Right hindlimb (tissue), 1 donor: ENCODE measurements at regions not wholly inside any gene's neighbourhood (a gene's known extent, or its start where the extent isn't known, plus 50 kb on each side); places are given as distances from the start of the nearest gene placed in this dataset.

Source experiments
- DNase-seq: peaks from one replicate; pipeline ENCODE4 v3.0.0-alpha.2; 2018

DNA sequence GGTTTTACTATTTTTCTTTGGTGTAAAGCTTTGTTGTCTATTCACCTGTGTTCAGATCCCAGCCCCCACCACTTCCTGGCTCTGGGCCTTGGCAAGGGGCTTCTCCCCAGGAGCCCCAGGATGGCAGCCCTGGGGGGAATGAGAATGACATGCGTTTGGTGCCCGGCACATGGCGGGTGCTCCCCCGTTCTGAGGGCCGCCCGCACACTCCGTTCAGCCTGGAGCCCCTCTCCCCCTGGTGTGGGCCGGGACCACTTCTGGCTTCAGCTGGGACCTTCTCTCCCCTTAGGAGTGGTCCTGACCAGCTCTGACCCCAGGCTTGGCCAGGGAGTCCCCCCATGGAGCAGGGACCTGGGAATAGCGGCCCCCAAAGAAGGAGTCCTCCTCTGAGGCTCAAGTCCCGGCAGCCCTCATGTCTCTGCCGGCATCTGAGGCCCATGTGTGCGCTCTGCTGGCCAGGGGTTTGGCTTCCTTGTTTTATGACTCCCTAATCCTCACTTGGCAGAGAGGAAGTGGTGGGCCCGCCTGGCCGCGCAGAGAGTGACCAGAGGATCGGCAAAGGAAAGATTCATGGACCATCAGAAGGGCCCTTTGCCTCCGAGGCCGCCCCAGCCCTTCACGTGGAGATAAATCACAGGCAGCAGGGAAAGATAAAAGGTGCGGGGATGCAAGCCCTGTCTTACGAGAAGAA is 57.0 kb upstream of the LMX1B start:
- no peak for DNase-seq

DNA sequence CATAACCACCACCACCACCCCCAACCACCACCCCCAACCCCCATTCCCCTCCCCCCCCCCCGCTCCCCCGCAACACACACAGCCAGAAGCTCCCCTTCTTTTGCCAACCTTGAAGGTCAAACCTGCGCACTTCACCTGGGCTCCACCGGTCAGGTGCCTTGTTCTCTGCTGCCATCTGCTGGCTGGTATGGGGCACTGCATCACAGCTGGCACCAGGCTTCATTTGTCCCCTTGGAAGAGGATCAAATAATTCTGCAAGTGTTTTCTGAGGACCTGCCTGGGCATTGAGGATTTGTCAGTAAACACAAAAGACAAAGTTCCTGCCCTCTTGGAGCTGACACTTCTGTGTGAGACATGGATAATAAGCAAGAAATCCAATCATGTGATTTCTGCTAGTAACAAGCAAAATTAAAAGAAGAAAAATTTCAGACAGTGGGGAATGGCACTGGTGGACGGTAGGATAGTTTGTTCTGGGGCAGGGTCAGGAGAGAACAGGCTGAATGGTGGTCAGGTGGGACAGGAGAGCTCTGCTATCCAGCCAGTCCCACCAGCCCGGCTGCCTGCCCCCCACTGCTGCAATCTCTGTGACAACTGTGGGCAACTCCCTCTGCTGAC is 55.6 kb upstream of the LMX1B start:
- peak; percentile 53 for DNase-seq

DNA sequence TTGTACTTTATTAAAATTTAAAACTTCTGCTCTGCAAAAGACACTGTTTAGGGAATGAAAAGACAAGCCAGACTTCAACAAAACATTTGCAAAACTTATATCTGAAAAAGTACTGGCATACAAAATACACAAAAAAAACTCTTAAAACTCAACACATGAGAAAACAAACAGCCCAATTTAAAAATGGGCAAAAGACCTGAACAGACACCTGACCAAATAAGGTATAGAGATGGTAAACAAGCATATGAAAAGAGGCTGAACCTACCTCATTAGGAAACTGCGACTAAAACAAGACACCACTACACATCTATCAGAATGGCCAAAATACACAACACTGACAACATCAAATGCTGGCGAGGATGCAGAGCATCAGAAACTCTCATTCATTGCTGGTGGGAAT is 54.4 kb upstream of the LMX1B start:
- DNase-seq: no peak

DNA sequence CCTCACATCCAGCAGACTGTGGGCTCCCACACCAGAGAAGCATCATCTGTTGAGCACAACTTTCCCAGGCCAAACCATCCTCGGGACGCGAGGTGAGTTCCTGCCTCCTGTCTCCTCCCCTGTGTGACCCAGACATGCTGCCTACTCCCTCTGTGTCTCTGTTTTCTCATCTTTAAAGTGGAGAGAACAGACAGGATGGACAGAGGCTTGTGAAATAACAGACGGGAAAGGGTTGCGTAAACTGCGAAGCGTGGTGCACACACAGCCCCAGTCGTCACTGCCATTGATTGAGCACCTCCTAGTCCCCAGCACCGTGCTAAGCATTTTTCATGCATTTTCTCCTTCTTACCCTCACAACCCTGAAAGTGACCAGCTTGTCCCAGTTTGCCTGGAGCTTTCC is 52.1 kb upstream of the LMX1B start:
- no peak for DNase-seq

DNA sequence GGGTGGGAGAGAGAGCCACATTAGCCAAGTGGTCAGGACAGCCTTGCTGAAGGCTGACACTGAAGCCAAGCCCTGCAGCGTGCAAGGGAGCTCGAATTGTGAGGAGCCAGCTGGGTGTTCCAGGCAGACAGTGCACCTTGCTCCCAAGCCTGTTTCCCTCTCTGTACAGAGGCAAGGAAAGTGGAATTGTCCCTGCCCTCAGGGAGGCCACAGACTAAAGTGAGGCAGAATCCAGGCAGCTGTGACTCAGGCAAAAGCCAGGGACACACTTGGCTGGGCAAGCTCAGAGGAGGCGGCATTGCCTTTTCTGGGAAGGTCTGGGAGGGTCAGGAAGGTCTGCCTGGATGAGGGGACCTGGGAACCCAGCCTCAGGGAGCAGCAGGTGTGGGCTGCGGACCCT is 50.2 kb upstream of the LMX1B start:
- DNase-seq: no peak
